NCI-H526 treated with DMSO at 0.1 percent for 48 hours (cell line): ENCODE measurements at regions not wholly inside any gene's neighbourhood (a gene's known extent, or its start where the extent isn't known, plus 50 kb on each side); places are given as distances from the start of the nearest gene placed in this dataset.

ENCODE experiments used
- DNase-seq: peaks from one replicate; lab custom pipeline; 2025; lab: John Stamatoyannopoulos, UW

DNA sequence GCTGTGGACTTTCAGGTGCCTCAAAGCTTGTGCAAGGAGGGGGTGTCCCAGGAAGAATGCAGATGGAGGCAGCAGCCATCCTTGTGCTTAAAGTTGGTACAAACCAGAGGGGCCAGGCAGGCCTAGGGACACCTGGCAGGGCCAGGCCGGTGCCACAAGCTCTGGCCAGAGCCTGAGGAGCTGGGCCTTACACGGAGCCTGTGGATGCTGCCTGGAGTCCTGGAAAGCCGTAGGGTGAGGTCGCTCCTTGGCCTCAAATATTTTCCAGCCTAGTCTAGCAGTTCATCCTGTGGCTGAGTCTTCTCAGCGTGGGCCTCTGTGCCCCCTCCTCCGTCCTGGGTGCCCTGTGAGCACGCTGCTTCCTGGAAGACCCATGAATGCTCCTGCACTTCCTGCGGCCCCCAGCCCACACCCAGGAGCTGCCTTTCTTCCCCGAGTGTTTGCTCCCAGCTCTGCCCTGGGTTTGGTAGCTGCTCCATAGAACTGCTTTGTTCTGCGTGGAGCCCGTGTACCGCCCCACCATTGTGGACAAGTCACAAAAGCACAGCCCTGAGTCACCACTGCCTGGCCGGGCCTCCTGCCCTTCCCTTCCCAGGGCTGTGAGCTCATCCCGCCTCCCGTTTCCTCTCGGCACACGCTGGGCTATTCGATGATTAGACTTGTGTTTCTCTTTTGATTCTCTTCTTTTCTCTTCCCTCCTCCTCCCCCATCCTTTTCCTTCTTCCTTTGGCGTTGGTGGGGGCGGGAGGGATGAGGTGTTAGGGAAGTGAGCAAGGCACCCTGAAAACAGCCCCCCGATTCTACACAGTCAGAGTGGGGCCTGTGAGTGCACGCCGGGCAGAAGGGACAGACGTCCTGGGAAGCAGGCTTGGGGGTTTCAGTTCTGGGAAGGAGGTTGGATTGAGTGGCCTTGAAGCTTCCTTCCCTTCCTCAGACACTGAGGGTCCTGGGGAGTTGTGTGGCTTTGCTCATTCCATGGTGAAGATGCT is 73.2 kb upstream of the SHH start:
- DNase-seq: no peak

DNA sequence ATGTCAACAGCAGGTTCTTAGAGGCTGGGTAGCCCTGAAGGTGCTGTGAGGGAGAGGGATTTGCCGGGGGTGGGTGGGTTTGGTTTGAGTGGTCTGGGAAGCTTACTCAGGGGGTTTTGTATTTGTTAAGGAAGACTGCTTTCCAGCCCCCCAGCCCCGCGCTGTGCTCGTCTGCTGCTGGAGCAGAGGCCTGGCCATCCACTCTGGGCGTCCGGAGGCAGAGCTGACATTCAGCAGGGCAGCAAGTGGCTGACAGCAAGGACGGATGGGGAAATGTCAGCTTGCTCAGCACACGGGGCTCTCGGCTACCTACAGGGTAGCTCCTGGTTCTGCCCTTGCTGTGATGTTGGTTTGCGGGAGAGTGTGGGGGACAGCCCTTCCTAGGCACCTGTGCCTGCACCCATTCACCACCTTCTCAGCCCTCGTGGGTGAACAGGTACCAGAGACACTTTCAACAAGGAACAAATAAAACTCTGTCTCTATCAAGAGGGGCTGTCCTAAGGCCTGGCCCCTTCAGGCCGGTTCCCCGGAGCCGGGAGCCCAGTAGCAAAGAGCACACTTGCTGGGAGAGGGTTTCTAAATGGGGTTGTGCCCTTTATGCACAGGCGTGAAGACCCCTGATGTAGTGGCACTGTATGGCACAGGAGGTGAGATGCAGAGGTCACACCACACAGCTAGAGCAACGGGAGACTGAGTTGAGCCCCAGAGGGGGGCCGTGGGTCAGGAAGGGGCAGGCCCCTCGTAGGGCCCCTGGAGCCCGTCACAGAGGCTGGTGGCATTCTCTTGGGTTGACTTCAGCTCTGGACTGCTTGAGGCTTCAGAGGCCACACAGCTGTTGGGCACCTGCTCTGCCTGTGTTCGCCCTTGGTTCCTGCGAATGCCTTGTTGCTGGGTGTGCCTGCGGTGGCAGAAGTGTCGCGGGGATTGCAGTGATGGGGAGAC is 72.2 kb upstream of the SHH start:
- no peak for DNase-seq

DNA sequence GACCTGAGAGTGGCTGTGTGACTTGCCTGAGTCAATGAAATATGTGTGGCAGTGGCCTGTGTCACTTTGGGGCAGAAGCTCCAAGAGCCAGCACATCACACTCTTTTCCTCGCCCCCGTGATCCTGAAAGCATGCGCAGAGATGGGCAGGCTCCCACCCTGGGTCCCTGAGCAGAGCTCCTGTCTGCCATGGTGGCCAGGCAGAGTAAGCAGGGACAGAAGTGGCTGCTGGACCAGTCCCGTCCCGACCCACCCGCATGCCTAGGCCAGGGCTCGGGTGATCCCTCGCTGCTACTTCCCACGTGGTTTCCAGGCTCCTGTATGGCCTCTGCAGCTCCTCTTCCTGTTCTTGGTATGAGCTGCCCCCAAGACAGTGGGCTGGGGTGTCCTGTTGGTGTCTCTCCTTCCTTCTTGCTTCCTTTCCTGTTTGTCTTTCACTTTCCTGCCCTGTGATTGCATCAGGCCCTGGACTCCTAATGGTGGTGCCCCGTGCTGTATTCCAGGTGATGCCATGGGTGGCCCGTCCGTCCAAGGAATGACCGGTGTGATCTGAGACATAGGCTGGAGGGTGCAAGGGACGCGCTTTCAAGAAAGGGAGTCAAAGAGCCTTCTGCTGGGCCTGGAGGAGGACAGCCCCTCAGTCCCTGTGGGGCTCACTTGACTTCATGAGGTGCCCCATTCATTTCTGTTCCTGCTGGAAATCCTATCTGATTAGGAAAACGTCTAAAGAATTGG is 71.4 kb upstream of the SHH start:
- no peak for DNase-seq

- no peak for DNase-seq
These were observed 70.3 kb upstream of the SHH start for GRCh38 chr7:155882596-155882995.

DNA sequence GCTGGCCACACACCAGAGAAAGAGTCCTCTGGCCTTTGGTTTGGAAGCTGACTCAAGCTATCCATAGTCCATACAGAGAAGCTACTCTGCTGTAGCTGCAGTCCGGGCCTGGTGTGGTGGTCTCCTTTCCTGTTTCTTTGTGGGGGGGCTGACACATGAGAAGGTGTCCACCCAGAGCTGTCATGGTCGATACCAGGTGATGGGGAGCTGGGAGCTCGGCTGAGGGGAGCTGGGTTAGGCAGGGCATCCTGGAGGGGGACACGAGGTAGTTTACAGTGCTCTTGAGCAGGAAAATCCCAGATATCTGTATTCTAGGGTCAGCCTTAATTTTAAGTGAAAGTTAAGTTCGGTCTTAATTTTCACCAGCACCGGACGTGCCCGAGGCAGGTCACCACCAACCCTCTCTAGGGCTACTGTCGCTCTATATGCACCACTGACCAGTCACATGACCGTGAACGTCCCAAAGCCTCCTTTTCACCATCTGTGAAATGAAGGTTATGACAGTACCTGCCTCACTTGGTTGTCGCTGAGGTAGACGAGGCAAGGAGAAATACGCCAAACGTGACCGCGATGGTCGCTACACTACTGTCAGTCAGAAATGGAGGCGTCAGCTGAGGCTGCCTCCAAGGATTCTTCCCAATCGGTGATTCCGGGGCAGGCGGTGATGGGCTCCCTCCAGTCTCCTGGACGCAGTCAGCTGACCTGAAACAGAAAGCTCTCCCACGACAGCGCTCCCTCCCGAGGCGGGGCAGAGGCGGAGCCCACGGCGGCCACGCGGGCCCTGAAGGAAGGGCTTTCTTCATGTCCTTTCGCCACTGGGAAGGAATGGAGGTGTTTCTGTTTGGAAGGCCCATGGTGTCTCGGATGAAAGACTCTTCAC is 69.4 kb upstream of the SHH start:
- no peak for DNase-seq

DNA sequence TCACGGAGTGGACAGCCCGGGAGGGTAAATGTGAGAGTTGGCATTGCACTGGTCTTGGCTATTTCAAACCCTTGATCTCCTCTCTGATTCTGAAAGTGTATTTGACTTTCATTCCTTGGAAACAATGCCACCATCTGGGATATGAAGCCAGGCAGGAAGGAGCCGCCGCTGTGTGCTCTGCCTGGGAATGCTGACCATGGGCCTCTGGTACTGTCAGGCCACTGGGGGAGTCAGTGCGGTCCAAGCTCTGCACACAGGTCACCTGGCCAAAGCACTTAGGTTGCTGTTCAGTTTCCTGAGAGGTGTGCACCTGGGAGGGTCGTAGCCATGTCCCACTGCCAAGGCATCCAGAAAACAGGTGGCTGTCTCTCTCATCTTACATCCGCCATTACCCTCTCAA is 68.5 kb upstream of the SHH start:
- DNase-seq: no peak

DNA sequence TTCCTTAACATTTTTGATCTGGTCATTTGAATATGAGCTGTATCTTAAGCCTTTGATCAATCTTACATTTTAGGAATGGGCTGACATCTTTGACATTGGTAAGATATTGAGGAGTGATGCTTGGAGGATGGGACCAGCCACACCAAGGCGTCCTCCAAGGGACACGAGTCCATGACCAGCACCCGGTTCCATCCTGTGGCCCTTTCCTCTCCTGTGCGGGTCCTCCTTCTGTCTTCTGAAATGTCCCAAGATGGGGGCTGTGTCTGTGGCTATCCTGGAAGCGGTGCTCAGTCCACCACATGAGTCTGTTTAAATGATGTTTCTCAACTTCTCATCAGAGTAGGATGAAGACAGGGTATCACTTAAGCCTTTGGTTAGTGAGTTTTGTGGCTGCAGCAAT is 67.3 kb upstream of the SHH start:
- no peak for DNase-seq

GRCh38 chr7:155878674-155879073 is 66.4 kb upstream of the SHH start:
- DNase-seq: no peak

GRCh38 chr7:155878250-155878649 is 66.0 kb upstream of the SHH start:
- no peak for DNase-seq

- no peak for DNase-seq
These were observed 64.9 kb upstream of the SHH start for GRCh38 chr7:155877167-155877566.

- no peak for DNase-seq
These were observed 62.1 kb upstream of the SHH start for GRCh38 chr7:155874411-155874810.

- DNase-seq: no peak
These were observed 61.7 kb upstream of the SHH start for GRCh38 chr7:155874010-155874409.

DNA sequence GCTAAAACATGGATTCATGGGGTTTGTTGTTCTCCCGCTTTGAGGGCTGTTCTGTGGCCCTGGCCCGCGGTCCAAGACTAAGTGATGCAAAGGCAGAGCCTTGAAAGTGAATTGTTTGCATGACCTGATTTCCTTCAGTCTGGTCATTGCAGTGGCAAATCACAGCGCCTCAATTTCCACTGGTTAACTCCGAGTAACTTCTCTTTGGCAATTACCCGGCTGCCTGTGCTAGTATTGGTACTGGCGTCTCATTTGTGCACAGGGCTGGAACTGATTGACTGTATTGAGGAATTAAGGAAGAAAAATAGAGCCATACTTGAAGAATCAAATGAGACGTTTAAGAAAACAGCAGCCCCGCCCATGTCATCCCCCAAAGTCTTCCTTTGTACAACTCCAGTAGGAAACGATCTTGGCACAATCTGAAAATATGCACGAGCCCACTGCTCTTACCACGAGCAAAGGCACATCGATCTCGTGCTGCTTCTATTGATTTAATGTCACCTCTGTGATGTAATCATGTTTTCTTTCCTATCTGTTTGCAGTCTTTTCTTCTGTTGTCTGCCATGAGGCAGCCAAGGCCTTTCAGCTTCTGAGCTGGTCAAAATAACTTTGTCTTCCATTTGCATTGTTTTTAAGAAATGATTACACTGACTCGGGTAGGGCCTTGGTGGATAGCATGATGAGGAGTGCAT is 60.6 kb upstream of the SHH start:
- no peak for DNase-seq

GRCh38 chr7:155871211-155871610 is 58.9 kb upstream of the SHH start:
- DNase-seq: no peak

- no peak for DNase-seq
These were observed 58.3 kb upstream of the SHH start for GRCh38 chr7:155870334-155871180.

DNA sequence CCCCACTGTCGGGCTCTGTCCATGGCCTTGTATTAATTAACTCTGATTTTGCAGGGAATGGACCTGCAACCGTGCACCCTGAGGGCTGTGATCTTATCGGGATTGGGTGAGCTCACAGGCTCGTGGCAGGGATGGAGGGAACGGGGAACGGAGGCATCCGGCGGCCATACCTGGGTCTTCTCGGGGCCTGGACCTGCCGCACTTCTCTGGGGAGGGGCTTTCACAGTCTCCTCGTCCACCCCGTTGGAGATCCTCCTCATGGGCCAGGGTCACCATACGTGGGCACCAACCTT is 57.5 kb upstream of the SHH start:
- no peak for DNase-seq

DNA sequence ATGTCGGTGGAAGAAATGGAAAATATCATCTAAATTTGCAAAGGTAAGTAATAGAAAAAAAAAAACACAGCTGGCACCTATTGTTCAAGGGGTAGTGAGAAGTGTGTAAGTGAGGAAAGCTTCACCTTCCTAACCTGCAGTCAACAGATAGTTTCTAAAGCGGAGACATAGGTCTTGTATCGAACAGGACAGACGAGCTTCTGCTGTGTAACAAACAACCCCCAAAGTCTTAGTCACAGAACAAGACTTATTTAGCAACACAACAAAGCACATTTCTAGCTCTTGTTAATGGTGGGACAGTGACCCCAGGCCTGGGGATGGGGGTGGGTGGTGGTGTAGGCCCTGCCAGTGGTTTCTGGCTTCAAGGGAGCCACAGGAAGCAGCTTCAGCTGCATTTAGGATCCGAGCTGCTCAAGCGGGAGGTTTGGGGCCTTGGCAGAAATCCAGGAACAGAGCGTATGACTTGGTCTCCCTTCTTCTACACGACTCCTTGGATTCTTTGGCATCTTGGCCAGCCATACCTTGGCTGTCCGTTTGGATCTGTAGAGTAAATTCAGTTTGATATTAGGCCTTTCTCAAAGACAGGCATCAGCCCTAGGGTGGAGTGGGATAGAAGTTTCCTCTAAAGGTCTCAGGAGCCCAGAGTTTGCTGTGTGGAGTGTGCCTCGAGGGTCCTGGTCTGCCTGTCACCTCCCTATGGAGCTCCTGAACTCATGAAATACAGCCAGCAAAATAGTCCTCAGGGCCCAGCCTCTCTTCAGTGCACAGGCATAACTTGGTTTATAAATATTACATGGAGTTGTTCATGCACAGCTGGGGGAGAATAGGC is 56.9 kb upstream of the SHH start:
- DNase-seq: no peak

- no peak for DNase-seq
These were observed 55.6 kb upstream of the SHH start for GRCh38 chr7:155867734-155868400.
